Motor neuron (in vitro differentiated cells): ENCODE measurements at regions not wholly inside any gene's neighbourhood (a gene's known extent, or its start where the extent isn't known, plus 50 kb on each side); places are given as distances from the start of the nearest gene placed in this dataset.

Experiments used
- ATAC-seq, 8 experiments: fragments of 200-7000 bp; cut with Tn5 transposase; replicated peaks in 6 of 8; 2 replicates each; pipeline ENCODE4 v1.8.0; 2021; ENCODE audit warnings: mild to moderate bottlenecking in 8 of 8, moderate library complexity in 8 of 8
- H3K27ac ChIP-seq, 2 donors: fragments of 250-450 bp; sonication (Bioruptor Pico); 2 replicates each; pipeline ENCODE4 v1.9.0; 2021; ENCODE audit warnings: antibody characterized with exemption in 2 of 2, mild to moderate bottlenecking in 2 of 2, moderate library complexity in 1 of 2
- H3K4me1 ChIP-seq, 2 donors: fragments of 250-450 bp; sonication (Bioruptor Pico); replicated peaks in 1 of 2; 2 replicates each; pipeline ENCODE4 v1.6.1; 2021; ENCODE audit warnings: antibody characterized with exemption in 2 of 2, mild to moderate bottlenecking in 2 of 2, moderate library complexity in 1 of 2
- H3K4me3 ChIP-seq, 5 donors: fragments of 250-450 bp; sonication (Bioruptor Pico); 2 replicates each; pipeline ENCODE4 v1.9.0; 2021; ENCODE audit warnings: antibody characterized with exemption in 5 of 5, mild to moderate bottlenecking in 5 of 5, moderate library complexity in 4 of 5
- WGBS, 10 experiments: fragments of 450-650 bp; shearing (Covaris generic); methylation state at CpG; one replicate each; pipeline ENCODE4 v1.0.0; 2022; 5-methylcytosine and 5-hydroxymethylcytosine counted together
- in situ Hi-C, 9 experiments: fragments of 400-800 bp; cut with MboI; loops; one replicate each; pipeline ENCODE4 v1.15.0; 2021; ENCODE audit warnings: low sequenced_read_pairs in 9 of 9, low pct_unique_long_range_greater_than_20kb in 2 of 9; ENCODE audit not compliant: unreplicated experiment in 9 of 9

- H3K4me1 ChIP-seq, result no peaks in the 10 kb centered on the region
- WGBS, 10 experiments, result 0 to 94% (median 85%) methylated on average over 2 to 3 of the region's 3 CpGs; no CpG with 5 or more reads in 2 of the 10 experiments
- no peak for ATAC-seq
- in situ Hi-C loops, result no loop called here
- H3K4me3 ChIP-seq, result no peak overlapping the region
- no peak overlapping the region for H3K27ac ChIP-seq
Measured at GRCh38 chr9:73738741-73739530, 587.3 kb downstream of the ANXA1 start.

DNA sequence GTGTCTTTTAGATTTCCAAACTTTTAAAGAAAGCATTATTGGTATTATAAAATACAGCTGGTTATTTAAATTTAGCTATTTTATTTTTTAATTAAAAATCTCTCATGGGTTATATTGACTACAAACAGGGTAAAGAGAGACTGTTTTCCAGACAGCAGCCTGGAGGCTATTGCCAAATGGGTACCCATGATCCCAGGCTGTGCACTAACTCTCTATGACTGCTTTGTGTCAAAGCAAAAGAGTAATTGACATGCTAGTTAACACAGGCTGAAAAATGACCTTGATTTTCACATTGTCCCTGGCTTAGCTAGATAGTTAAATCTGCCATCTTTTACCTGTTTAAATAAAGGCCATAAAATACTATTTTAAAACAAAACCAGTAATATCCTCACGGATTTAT lies 589.7 kb downstream of the ANXA1 start:
- H3K4me1 ChIP-seq, result no peaks in the 10 kb centered on the region
- no peak overlapping the region for H3K27ac ChIP-seq
- in situ Hi-C loops, result no loop called here
- H3K4me3 ChIP-seq, result no peak overlapping the region
- no peak for ATAC-seq
- 0 to 88% (median 51%) methylated on average over 1 of the region's 1 CpG; no CpG with 5 or more reads in 2 of the 10 experiments for whole genome bisulfite sequencing, 10 experiments

- Histone ChIP-seq H3K27ac (no peak overlapping the region), H3K4me3 (no peak overlapping the region), H3K4me1 (no peaks in the 10 kb centered on the region)
- no peak for ATAC-seq
- WGBS, 10 experiments, result 0 to 100% (median 78%) methylated on average over 1 to 3 of the region's 3 CpGs
- in situ Hi-C loops, result no loop called here
Measured at GRCh38 chr9:73742412-73742811, 590.7 kb downstream of the ANXA1 start.

GRCh38 chr9:73743826-73744225 lies 592.2 kb downstream of the ANXA1 start:
- H3K4me1 ChIP-seq, result no peaks in the 10 kb centered on the region

GRCh38 chr9:73745598-73745997 lies 593.9 kb downstream of the ANXA1 start:
- Histone ChIP-seq H3K4me3 (no peak overlapping the region), H3K27ac (no peak overlapping the region), H3K4me1 (no peaks in the 10 kb centered on the region)
- no peak for ATAC-seq
- 0 to 100% (median 86%) methylated on average over 1 to 3 of the region's 3 CpGs; no CpG with 5 or more reads in 1 of the 10 experiments for WGBS, 10 experiments
- in situ Hi-C loops, result no loop called here

More at GRCh38 chr9:73743826-73744225, 592.2 kb downstream of the ANXA1 start:
- 0 to 100% (median 74%) methylated on average over 1 of the region's 1 CpG for WGBS, 10 experiments
- ATAC-seq, result peak in 1 of 8 experiments; percentile 33
- H3K4me3 ChIP-seq, result no peak overlapping the region
- H3K27ac ChIP-seq, result no peak overlapping the region
- in situ Hi-C loops, result no loop called here

DNA sequence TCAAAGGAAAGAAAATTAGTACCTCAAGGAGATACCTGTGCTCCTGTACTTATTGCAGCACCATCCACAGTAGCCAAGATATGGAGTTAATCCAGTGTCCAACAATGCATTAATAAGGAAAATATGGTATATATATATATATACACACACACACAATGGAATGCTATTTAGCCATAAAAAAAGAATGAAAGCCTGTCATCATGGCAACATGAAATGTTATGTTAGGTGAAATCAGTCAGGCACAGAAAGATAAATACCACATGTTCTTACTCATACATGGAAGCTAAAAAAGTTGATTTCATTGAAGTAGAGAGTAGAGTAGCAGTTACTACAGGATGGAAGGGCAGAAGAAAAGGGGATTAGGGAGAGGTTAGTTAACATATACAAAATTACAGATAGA lies 601.5 kb downstream of the ANXA1 start:
- Histone ChIP-seq H3K27ac (no peak overlapping the region), H3K4me1 (no peaks in the 10 kb centered on the region), H3K4me3 (no peak overlapping the region)
- no peak for ATAC-seq
- in situ Hi-C loops, result no loop called here

- Histone ChIP-seq H3K4me3 (no peak overlapping the region), H3K4me1 (no peaks in the 10 kb centered on the region), H3K27ac (no peak overlapping the region)
- no peak for ATAC-seq
- 0 to 100% (median 40%) methylated on average over 1 to 2 of the region's 4 CpGs; no CpG with 5 or more reads in 7 of the 10 experiments for WGBS, 10 experiments
- in situ Hi-C loops, result no loop called here
Measured at GRCh38 chr9:73761905-73762304, 610.2 kb downstream of the ANXA1 start.

GRCh38 chr9:73773896-73774295 lies 622.2 kb downstream of the ANXA1 start:
- 0 to 100% (median 92%) methylated on average over 1 of the region's 1 CpG; no CpG with 5 or more reads in 1 of the 10 experiments for WGBS, 10 experiments
- in situ Hi-C loops, result no loop called here
- H3K27ac ChIP-seq, result no peak overlapping the region

DNA sequence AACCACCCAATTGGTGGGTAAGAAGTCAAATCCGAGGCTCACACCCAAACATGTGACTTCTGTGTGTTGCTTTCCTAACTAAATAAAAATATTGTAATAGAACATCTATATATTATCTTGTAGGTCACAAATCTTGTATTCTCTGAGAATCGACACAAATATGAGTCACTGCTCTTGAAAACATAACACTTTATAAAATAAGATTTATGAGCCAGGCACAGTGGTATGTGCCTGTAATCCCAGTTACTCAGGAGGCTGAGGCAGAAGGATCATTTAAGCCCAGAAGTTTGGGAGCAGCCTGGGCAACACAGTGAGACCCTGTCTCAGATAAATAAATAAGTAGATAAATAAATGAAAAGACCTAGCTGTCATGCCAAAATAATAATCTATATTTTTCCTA lies 624.1 kb downstream of the ANXA1 start:
- in situ Hi-C loops, result no loop called here
- Histone ChIP-seq H3K4me1 (peaks cover 0 to 2% of the 10 kb centered on the region in 2 donors), H3K4me3 (no peak overlapping the region), H3K27ac (no peak overlapping the region)
- 0 to 100% (median 78%) methylated on average over 1 to 2 of the region's 2 CpGs; no CpG with 5 or more reads in 1 of the 10 experiments for WGBS, 10 experiments
- ATAC-seq, result no peak

More at GRCh38 chr9:73773896-73774295, 622.2 kb downstream of the ANXA1 start:
- peaks cover 0 to 2% of the 10 kb centered on the region in 2 donors for H3K4me1 ChIP-seq
- H3K4me3 ChIP-seq, result no peak overlapping the region
- no peak for ATAC-seq

DNA sequence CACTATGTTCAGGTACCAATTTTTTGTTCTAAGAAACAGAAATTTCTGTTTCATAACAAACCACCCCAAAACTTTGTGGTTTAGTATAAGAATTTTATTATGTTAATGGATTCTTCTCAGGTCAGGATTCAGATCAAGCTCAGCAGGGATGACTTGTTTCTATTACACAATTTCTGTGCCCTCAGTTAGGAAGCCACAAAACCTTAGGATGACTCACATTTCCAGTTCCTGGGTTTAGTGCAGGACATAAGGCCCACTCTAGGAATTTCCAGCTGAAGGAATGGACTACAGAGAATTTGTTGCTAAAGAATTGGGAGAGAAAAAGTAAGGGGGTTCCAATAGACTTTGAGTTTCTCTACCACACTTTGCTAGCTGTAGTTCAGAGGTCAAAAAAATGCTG lies 629.3 kb downstream of the ANXA1 start:
- Histone ChIP-seq H3K4me3 (no peak overlapping the region), H3K4me1 (no peaks in the 10 kb centered on the region), H3K27ac (no peak overlapping the region)
- no peak for ATAC-seq
- in situ Hi-C loops, result no loop called here

- WGBS, 10 experiments, result 17 to 100% (median 52%) methylated on average over 1 to 3 of the region's 3 CpGs; no CpG with 5 or more reads in 1 of the 10 experiments
- ATAC-seq, result no peak
Measured at GRCh38 chr9:73782166-73782565, 630.5 kb downstream of the ANXA1 start.

DNA sequence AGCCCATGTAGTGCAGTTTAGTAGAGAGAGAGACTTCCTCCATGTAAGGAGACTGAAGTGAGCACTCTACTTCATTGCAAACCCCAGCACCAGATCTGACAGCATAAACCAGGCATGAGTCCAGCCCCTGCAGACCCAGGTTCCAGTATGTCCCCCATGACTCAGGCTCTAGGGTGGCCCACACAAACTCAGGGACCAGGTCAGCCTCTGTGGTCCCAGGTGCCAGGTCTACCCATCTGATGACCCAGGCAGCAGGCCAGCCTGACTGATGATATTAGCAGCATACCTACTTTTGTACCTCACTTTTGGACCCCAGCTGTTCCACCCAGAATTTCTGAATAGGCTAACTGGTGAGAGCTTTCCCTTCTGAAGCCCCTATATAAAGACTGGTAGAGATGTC lies 647.8 kb downstream of the ANXA1 start:
- no peak for ATAC-seq
- Histone ChIP-seq H3K4me1 (no peaks in the 10 kb centered on the region), H3K4me3 (no peak overlapping the region), H3K27ac (no peak overlapping the region)
- in situ Hi-C loops, result no loop called here

More at GRCh38 chr9:73782166-73782565, 630.5 kb downstream of the ANXA1 start:
- Histone ChIP-seq H3K4me3 (no peak overlapping the region), H3K27ac (no peak overlapping the region), H3K4me1 (no peaks in the 10 kb centered on the region)
- in situ Hi-C loops, result no loop called here

DNA sequence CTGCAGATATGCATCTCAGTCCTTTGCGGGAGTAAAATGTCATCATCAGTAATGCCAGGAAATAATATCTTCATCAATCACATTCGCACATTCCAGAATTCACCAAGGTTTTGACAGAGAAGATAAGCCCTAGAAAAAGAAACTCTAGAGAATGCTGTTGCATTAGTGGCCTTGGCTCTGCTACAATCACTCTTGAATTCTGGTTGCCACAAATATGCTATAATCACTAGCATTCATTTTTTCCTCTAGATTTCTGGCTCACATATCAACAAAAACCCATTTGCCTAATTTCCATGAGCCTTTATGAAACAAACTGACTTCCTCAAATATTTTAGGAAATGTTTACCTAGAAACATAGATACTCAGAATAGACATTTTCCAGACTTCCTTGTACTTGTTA lies 653.4 kb downstream of the ANXA1 start:
- in situ Hi-C loops, result no loop called here
- 11 to 94% (median 78%) methylated on average over 1 to 2 of the region's 2 CpGs for WGBS, 10 experiments

GRCh38 chr9:73805853-73806458 lies 654.3 kb downstream of the ANXA1 start:
- Histone ChIP-seq H3K4me3 (no peak overlapping the region), H3K4me1 (no peaks in the 10 kb centered on the region), H3K27ac (no peak overlapping the region)
- in situ Hi-C loops, result no loop called here
- no peak for ATAC-seq
- 0 to 67% (median 9%) methylated on average over 1 of the region's 1 CpG; no CpG with 5 or more reads in 3 of the 10 experiments for WGBS, 10 experiments

More for the DNA sequence above, 653.4 kb downstream of the ANXA1 start:
- no peak overlapping the region for H3K4me3 ChIP-seq
- H3K4me1 ChIP-seq, result no peaks in the 10 kb centered on the region
- H3K27ac ChIP-seq, result no peak overlapping the region
- no peak for ATAC-seq
